Glutamatergic neuron (in vitro differentiated cells): ENCODE measurements at regions not wholly inside any gene's neighbourhood (a gene's known extent, or its start where the extent isn't known, plus 50 kb on each side); places are given as distances from the start of the nearest gene placed in this dataset.

Source experiments
- DNase-seq: peaks from one replicate; pipeline ENCODE4 v3.0.0; 2022
- H3K27ac Mint-ChIP-seq: one replicate; pipeline ENCODE4 v1.8.0; 2020; ENCODE audit warnings: mild to moderate bottlenecking, mixed read lengths, inconsistent platforms; ENCODE audit not compliant: unreplicated experiment
- H3K27me3 Mint-ChIP-seq: one replicate; pipeline ENCODE4 v1.8.0; 2020; ENCODE audit warnings: mild to moderate bottlenecking, moderate library complexity, mixed read lengths, inconsistent platforms; ENCODE audit not compliant: unreplicated experiment
- H3K36me3 Mint-ChIP-seq: one replicate; pipeline ENCODE4 v1.8.0; 2020; ENCODE audit warnings: mild to moderate bottlenecking, mixed read lengths, inconsistent platforms; ENCODE audit not compliant: unreplicated experiment
- H3K4me1 Mint-ChIP-seq: one replicate; pipeline ENCODE4 v1.8.0; 2020; ENCODE audit warnings: mild to moderate bottlenecking, low read depth, mixed read lengths, inconsistent platforms; ENCODE audit not compliant: unreplicated experiment
- H3K4me3 Mint-ChIP-seq: one replicate; pipeline ENCODE4 v1.8.0; 2020; ENCODE audit warnings: mild to moderate bottlenecking, mixed read lengths, inconsistent platforms; ENCODE audit not compliant: unreplicated experiment
- H3K9me3 Mint-ChIP-seq: one replicate; pipeline ENCODE4 v1.8.0; 2020; ENCODE audit warnings: mild to moderate bottlenecking, moderate library complexity, mixed read lengths, inconsistent platforms; ENCODE audit not compliant: unreplicated experiment
- TF ChIP-seq, protein P1 (sequence below): fragments of 200-600 bp; sonication (generic); IDR thresholded peaks from one replicate; pipeline ENCODE4 v1.5.0; 2021; ENCODE audit not compliant: partially characterized antibody, unreplicated experiment

GRCh38 chr3:182226995-182227394, 515.3 kb downstream of the SOX2 start:
- Mint-ChIP-seq H3K4me3 (no peak overlapping the region), H3K27me3 (peaks cover 2% of the 10 kb centered on the region), H3K4me1 (peaks cover 4% of the 10 kb centered on the region), H3K27ac (no peak overlapping the region), H3K9me3 (peaks cover 4% of the 10 kb centered on the region), H3K36me3 (peaks cover 14% of the 10 kb centered on the region)
- TF ChIP-seq, protein P1, sequence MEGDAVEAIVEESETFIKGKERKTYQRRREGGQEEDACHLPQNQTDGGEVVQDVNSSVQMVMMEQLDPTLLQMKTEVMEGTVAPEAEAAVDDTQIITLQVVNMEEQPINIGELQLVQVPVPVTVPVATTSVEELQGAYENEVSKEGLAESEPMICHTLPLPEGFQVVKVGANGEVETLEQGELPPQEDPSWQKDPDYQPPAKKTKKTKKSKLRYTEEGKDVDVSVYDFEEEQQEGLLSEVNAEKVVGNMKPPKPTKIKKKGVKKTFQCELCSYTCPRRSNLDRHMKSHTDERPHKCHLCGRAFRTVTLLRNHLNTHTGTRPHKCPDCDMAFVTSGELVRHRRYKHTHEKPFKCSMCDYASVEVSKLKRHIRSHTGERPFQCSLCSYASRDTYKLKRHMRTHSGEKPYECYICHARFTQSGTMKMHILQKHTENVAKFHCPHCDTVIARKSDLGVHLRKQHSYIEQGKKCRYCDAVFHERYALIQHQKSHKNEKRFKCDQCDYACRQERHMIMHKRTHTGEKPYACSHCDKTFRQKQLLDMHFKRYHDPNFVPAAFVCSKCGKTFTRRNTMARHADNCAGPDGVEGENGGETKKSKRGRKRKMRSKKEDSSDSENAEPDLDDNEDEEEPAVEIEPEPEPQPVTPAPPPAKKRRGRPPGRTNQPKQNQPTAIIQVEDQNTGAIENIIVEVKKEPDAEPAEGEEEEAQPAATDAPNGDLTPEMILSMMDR: no peak
- no peak for DNase-seq

DNA sequence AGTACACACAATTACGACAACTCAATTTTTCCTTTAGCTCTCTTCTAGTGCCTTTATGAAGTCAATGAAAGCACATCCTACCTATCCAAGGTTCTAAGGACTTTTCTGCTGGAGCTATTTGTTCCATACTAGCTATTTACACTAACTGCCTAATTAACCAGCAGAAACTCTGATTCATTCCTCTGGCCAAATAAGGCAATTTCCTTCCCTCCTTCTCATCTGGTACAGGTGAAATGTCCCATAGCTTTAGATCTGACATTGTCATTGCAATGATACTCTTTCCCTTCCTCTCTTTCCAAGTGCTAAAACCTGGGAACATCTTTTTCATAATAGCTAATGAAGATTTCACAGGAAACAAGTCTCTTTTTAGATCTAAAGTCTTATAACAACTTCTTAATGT, 521.7 kb downstream of the SOX2 start:
- no peak overlapping the region for H3K4me3 Mint-ChIP-seq
- H3K36me3 Mint-ChIP-seq: no peaks in the 10 kb centered on the region
- H3K4me1 Mint-ChIP-seq: peaks cover 8% of the 10 kb centered on the region
- H3K9me3 Mint-ChIP-seq: no peaks in the 10 kb centered on the region
- H3K27me3 Mint-ChIP-seq: no peaks in the 10 kb centered on the region
- TF ChIP-seq, protein P1: no peak
- H3K27ac Mint-ChIP-seq: no peak overlapping the region
- no peak for DNase-seq

DNA sequence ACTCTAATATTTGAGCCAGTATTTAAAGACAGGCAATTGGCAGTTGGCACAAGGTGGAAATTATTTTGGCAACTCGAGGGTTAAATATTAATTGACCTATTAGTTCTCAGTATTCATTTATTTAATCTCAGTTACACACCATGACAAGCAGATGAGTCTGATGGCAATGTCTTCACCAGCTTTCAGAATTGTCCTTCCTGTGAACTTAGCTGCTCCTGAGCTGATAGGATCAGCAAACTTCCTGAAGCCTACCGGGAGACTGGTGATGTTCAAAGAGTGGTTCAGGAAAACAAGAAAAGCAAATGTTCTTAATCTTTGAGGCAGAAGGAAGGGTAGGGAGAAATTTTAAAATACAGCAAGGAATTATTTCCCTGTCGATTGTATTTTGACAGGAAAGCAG, 522.2 kb downstream of the SOX2 start:
- DNase-seq: no peak
- H3K4me3 Mint-ChIP-seq: no peak overlapping the region
- peaks cover 10% of the 10 kb centered on the region for H3K4me1 Mint-ChIP-seq
- no peak overlapping the region for H3K27ac Mint-ChIP-seq
- TF ChIP-seq, protein P1: no peak
- no peaks in the 10 kb centered on the region for H3K36me3 Mint-ChIP-seq
- no peaks in the 10 kb centered on the region for H3K9me3 Mint-ChIP-seq
- H3K27me3 Mint-ChIP-seq: no peaks in the 10 kb centered on the region

DNA sequence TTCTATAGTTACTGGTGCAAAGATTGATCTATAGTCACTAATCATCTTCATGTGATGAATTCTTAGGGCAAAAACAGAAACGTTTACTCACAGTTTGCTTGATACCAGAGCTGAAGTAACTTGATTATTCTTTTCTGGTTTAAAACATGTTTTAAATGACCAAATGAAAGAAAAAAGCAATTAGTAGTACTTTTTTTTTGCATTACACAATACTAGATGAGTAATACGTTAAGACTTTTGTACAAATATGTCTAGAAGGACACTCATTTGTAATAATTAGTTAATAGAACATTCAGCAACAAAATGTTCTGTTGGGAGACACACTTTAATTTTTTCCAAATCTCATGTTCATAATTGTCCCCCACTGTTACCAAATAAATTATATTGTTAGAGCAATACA, 523.2 kb downstream of the SOX2 start:
- no peaks in the 10 kb centered on the region for H3K9me3 Mint-ChIP-seq
- no peaks in the 10 kb centered on the region for H3K36me3 Mint-ChIP-seq
- peaks cover 10% of the 10 kb centered on the region for H3K4me1 Mint-ChIP-seq

DNA sequence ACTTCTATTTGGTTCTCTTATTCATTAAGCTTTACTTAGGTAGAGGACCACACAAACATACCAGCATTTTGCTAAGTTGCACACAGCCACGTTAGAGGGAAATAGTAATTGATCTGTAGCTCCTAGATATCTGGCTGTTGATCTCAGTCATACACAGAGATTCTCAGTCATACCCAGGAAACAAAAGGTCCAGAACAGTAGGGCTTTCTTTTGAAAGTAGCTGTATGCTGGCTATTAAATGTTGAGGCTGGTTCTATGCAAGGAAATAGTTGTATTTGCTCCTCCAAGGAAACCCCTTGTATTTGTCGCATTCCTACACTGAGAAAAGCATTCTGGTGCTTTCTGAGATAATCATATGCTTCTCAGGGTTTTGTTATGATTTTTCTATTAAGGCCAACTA, 523.8 kb downstream of the SOX2 start:
- Mint-ChIP-seq H3K4me1 (peaks cover 12% of the 10 kb centered on the region), H3K27me3 (no peaks in the 10 kb centered on the region), H3K9me3 (no peaks in the 10 kb centered on the region), H3K27ac (no peak overlapping the region), H3K36me3 (no peaks in the 10 kb centered on the region), H3K4me3 (no peak overlapping the region)
- no peak for DNase-seq
- TF ChIP-seq, protein P1: no peak

More for the DNA sequence above, 523.2 kb downstream of the SOX2 start:
- TF ChIP-seq, protein P1: no peak
- DNase-seq: no peak
- Mint-ChIP-seq H3K27ac (no peak overlapping the region), H3K27me3 (no peaks in the 10 kb centered on the region), H3K4me3 (no peak overlapping the region)
